HG03457 (cell line): ENCODE measurements at regions not wholly inside any gene's neighbourhood (a gene's known extent, or its start where the extent isn't known, plus 50 kb on each side); places are given as distances from the start of the nearest gene placed in this dataset.

Experiments used
- ATAC-seq: cut with Tn5 transposase; IDR thresholded peaks from one replicate; pipeline ENCODE4 v1.9.1; 2021; ENCODE audit warnings: moderate number of reproducible peaks; ENCODE audit not compliant: unreplicated experiment

DNA sequence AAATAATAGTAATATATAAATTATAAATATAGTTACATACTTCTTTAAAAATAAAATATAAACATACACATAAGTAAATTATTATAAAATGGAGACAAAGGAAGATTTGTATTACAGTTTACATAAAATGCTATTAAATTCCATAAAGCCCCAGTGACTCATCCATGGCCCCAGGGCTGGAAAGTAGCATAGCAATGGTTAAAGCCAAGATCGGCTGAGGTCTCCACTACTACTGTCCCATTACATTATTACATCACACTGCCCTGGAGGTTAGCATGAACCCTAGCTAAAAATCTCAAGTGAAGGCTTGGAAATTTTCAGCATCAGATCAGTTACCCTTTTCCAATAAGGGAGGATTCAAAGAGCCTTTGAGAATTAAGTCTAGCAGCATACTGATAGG is 936.2 kb downstream of the DSC3 start:
- no peak for ATAC-seq

DNA sequence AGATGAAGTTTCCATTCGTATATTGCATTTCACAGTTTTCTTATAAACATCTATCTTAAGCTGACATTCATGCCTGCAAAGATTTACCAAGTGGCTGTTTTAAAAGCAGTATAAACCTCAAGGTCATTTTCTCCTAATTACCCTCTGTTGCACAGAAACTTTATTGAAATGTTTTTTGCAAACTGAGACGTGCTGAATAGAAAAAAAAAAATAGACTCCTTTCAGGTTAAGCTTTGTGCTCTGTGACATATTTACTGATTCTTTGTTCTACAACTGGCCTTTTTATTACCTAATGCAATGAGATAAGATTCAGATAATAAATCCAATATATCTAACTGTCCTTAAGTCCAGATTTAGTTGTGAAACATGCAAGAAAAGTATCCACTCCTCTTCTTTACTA is 938.7 kb downstream of the DSC3 start:
- no peak for ATAC-seq

DNA sequence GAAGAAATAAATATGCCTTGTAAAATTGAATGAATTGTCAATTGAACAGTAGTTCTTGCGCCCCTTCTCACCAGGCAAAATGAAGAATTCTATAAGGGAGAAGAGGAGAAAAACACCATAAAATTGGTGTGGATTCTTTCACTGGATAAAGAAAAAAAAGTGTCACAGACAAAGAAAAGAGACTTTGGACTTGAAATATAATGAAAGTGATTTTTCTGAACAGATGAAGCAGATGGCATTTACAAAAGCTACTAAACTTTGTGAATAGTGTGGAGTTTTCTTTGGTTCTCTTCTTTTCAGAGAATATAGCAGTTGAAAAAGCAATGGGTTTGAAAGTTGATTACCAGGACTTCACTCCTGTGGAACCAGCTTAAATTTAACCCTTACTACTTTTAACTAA is 945.7 kb downstream of the DSC3 start:
- no peak for ATAC-seq

DNA sequence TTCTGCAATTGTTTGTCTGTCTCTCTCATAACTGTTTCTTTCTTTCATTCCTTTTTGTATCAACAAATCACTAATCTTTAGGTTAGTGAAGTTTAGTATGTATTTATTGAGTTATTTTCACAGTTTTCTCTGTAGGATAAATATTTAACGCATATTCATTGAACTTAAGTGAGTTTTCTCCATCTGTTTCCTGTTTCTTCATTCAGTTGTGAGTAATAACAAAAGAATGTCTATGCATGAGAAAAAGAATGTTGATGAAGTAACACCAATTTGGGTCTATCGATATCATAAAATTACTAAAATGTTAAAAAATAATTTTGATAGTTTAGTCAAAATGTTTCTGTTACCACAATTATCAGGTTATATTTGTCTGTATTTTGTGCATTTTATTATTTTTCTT is 948.0 kb downstream of the DSC3 start:
- ATAC-seq, result no peak

DNA sequence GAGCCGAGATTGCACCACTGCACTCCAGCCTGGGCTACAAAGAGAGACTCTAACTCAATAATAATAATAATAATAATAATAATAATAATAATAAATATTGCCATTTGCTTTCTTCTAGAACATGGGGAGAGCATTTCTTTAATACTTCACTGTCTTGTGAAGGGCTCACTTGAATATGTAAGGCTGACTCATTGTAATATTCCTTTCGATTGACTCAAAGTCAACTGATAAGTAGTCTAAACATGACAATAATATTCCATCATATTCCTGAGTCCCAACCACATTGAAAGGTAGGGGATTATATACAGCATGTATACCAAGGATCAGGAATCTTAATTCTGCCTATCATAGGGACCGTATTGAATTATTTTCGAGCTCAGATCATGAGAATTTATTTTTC is 949.2 kb downstream of the DSC3 start:
- ATAC-seq, result no peak

DNA sequence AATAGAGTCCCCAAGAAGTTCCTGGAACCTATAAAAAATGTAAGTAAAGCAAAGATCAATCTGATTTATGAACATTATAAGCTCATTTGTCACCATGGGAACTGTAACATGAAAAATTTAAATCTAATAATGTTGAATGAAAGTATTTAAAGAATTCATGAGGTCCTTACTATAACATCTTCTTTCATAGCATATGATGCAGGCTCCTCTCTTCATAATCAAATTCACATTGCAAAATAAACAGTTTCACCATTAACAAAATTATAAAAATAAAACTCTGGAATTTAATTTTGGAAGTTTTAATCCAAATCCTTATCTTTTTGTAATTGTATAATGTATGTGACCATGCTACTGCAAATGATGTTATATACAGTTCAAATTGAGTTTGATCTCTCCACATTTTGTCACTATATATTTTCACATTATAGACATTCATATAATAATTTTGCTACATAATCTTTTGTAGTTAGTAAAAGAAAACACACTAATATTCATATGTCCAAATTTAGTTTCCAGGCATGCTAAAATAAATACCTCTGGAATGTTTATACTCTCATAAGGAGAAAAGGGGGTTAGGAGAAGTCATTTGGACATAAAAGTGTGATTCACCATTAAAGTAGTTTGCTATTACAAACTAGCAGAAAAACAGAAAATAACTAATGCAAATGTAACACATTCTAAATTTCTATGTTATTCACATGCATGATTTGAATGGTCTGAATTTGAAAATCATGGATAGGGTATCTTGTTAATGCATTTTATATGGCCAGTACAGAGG is 954.1 kb downstream of the DSC3 start:
- ATAC-seq, result no peak

DNA sequence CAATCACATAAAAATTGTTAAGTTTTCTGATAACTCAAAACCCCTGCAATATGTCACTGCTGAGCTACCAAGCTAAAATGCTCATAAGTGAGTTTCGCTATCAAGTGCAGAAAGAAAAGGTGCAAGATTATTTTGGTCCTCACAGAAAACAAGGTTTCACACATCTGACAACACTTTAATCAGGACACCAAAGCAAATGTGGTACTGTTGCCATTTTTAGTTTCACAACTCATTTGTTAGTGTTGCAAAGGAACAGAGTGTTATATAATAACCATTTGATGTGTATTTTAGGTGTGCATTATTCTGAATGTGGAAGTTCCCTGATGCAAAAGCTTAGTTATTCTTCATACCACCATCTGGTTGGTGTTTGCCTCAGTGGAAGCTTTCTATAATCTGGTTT is 956.2 kb downstream of the DSC3 start:
- ATAC-seq, result no peak

DNA sequence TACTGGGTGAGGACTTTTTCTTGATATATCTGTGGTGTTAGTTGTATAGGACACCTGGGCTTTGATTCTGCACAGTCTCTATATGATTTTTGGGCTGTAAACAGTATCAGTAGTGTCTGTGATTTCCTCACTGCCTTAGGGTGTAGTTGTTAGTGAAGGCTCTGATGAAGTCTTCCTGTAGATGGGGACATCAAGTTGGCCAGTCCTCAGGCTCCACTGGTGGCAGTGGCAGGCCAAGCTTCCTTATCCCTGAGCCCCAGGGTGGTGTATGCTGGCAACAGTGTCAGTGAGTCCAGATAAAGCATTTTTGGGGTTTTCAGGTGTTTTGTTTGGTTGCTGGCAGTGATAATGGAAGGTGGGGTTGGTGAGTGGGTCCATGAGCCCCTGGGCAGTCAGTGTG is 961.4 kb downstream of the DSC3 start:
- no peak for ATAC-seq

DNA sequence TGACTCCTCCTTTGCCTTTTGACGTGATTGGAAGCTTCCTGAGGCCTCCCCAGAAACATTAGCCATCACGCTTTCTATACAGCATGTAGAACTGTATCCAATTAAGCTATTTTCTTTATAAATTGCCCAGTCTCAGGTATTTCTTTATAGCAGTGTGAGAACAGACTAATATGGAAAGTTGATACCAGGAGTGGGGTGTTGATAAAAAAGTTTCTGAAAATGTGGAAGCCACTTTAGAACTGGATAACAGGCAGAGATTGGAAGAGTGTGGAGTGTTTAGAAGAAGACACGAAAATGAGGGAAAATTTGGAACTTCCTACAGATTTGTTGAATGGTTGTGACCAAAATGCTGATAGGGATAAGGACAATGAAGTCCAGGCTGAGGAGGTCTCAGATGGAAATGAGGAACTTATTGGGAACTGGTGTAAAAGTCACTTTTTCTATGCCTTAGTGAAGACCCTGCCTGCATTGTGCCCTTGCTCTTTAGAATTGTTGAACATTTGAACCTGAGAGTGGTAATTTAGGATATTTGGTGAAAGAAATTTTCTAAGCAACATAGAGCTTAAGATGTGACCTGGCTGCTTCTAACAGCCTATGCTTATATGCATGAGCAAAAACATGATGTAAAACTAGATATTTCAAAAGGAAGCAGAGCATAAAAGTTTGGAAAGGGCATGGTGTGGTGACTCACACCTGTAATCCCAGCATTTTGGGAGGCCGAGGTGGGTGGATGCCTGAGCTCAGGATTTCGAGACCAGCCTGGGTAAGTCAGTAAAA is 969.7 kb downstream of the DSC3 start:
- no peak for ATAC-seq

DNA sequence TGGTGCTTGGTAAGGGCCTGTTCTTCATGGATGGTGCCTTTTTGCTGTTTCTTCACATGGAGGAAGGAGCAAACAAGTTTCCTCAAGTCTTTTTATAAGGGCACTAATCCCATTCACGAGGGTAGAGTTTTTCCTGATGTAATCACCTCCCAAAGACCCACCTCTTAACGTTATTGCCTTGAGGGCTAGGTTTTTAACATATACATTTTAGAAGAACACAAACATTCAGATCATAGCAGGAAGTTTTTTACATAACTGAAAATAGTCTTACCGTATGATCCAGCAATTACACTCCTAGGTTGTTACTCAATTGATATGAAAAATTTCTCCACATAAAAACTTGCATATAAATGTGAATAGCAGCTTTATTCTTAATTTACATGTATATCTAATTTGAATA is 976.3 kb downstream of the DSC3 start:
- no peak for ATAC-seq

DNA sequence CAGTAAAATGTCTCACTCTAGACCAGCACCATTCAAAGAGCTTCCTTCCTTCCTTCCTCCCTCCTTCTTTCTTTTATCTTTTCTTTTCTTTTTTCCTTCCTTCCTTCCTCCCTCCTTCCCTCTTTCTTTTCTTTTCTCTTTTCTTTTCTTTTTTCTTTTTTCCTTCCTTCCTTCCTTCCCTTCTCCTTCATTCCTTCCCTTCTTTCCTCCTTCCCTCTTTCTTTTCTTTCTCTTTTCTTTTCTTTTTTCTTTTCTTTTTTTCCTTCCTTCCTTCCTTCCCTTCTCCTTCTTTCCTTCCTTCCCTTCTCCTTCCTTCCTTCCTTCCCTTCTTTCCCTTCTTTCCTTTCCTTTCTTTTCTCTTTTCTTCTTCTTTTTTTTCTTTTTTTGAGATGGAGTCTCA is 985.1 kb downstream of the DSC3 start:
- ATAC-seq, result no peak

DNA sequence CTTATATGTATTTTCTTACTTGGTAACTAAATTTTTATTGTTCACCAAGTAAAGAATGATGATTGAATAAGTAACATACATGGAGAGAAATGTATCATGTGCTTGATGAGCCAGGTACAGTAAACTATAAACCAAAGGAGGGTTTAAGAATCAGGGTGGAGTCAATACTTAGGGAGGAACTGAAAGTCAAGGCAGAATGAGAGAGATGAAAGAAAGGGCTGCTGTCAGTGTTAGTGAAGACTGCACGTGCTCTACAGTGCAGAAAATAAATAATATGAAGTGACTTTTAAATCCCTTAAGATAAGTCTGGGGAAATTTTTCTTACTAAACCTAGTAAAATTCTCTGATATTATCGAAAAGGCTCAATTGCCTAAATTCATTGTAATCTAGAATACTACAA is 986.0 kb downstream of the DSC3 start:
- ATAC-seq, result no peak

DNA sequence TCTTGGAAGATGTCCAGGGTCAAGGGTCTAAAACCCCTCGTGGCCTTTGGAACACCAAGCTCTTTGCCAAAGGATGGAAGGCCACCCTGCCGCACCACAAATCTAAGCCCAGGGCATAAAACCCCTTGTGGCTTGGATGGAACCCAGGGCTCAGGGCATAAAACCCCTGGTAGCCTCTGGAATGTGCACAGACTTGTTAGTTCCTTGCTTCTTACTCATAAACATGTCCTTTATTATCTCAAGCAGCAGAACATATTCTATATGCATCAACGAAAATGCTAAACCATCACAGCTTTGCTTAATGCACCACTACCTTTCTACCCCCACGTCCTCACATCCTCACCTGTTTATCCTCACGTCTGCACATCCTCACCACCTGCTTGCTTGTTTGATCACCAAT is 998.0 kb downstream of the DSC3 start:
- no peak for ATAC-seq

DNA sequence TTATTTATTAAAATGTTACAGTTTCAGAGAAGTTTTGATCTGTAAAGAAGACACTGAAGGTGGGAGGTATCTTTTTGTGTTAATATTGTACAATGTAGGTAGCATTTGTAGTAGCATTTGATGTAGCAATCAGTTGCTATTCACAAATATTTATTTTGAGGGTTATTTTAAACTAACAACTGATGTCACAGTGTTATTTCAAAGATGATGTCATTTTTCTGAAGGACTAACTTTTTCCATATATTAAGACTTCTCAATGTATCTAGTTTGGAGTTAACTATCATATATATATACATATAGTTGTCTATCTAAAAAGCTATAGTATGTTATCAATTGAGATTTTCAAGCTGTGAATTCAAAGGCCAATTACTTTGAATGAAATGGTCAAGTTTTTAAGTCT is 1003.3 kb downstream of the DSC3 start:
- no peak for ATAC-seq

DNA sequence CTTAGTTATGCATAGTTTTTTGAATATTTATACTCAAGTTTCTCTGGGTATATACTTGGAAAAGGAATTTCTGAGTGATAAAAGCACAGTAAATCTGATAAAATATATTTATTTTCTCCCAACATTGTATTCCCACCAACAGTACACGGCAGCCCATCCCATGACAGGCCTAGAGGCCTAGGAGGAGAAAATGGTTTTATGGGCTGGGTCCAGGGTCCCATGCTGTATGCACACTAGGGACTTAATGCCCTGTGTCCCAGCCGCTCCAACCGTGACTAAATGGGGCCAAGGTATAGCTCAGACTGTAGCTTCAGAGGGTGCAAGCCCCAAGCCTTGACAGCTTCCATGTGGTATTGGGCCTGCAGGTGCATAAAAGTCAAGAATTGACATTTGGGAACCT is 1007.7 kb downstream of the DSC3 start:
- ATAC-seq, result no peak

DNA sequence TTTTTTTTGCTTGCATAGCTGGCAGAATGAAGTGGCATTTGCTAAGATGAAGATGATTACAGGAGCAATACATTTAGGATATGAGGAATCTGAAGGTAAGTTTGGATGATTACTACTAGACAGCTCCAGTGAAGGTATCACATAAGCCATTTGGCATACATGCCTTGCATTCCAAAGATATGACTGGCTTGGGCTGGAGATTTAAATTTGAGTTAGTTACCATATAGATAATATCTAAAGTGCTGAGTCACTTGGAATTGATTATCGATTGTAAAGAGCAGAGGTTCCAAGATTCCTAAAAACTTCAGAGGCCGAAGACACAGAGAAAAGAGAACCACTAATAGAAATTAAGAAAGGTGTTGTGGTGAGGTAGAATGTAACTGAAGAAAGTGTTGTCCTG is 1026.4 kb downstream of the DSC3 start:
- no peak for ATAC-seq

DNA sequence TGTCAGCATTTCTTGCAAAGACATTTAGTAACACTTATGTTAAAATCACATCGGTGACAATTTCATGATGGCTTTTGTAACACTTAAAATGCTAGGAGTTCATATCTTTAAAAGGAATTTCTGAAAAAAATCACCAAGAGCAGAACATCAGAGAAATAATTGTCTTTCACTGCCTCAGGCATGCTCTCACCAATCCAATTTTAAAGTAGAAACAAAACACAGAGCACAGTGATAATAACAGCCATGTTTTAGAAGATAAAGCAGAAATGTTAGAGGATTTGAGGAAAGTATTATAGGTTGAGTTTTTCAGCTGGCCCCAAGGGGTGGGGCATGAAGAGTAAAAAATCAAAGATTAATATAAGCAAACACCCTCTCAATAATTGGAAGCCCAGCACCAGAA is 1037.6 kb downstream of the DSC3 start:
- ATAC-seq, result no peak

DNA sequence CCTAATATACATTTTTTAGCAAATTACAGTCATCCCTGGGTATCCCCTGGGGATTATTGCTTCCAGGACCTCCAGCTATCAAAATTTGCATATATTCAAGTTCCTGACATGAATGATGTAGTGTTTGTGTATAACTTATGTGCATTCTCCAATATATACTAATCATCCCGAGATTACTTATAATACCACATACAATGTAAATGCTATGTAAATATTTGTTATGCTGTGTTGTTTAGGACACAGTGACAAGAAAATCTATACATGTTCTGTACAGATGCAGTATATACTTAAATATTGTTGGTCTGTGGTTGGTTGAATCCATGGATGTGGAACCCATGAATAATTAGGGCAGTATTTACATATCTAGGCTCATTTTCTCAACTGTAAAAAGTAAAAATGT is 1060.3 kb downstream of the DSC3 start:
- no peak for ATAC-seq

DNA sequence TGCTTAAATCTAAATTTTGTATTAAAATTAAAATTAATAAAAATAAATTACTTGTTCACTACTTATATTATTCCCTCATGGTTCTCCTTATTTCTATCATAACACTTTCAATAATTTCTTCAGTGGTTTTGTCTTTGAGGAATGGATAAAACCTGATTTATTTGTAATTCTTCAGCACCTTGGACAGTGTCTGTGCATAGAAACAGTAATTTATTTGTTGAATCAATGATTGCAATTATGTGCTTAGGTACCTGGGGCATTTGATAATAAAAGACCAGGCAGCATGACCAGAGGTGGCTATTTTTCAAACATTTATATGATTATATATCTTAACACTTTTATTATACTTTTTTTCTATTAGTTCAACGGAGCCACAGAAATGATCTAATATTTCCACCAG is 1062.7 kb downstream of the DSC3 start:
- no peak for ATAC-seq

DNA sequence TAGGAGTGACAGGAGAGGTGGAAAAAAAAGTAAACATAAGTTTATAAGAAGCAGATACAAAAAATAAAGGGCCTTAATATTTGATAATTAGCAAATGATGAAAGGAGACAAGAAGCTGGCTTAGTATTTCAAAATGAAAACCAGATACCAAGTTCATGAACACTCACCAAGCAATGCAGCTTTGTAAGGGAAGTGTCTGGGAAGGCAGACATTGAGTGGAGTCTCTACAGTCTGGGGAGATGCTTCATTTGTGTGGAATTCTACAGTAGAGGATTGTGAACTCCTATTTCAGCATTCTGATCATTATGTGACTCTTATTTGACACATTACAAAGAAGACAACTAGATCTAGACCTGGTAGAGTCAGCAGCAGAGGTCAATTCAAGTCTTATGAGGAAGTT is 1072.7 kb downstream of the DSC3 start:
- no peak for ATAC-seq

DNA sequence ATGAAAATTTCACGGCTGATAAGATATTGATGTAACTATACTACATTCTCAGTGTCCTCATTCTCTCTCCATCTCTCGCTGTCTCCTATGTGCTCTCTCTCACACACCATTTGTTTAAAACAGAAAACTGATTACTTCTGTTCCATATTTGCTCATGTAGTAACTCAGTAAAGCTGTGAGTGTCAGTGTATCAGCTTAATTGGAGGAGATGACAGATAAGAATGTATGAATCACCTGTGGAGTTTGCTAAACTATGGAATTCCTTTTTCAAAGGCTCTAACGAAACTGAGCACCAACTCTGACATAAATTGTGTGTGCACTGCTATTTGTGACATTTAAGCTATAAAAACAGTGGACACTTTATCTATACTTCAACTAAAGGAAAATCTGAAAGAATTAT is 1080.0 kb downstream of the DSC3 start:
- no peak for ATAC-seq

DNA sequence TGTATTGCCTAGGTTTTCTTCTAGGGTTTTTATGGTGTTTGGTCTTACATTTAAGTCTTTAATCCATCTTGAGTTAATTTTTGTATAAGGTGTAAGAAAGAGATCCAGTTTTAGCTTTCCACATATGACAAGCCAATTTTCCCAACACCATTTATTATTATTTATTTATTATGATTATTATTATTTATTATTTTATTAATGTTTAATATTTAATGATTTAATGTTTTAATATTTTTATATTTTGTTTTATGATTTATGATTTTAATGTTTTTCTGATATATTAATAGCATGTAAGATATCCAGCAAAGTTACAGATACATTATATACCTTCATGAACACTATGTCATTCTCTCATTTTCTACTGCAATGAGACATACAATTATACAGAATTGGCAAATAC is 1082.0 kb downstream of the DSC3 start:
- no peak for ATAC-seq

DNA sequence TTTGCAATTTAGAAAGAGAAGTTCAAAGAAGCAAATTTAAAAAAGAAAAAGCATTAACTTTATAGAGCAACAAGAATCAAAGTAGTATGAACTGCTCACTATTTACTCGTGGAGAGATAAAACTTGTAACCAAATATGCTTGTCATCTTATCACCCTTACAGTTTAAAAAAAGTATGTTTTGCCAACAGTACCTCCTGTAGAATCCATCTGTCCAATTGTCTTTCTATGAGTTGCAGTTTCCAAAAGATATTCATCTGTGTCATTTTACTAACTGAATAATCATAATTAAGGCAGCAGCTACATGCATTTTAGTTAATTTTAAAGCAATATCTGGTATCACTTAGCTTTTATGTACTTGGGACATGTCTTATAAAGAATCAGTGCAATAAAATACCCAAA is 1112.3 kb downstream of the DSC3 start:
- no peak for ATAC-seq
